ENCODE measurements at regions not wholly inside any gene's neighbourhood (a gene's known extent, or its start where the extent isn't known, plus 50 kb on each side); places are given as distances from the start of the nearest gene placed in this dataset.

- no peaks in the 10 kb centered on the region for H3K36me3 Mint-ChIP-seq (ENCODE audit: low read depth)
- H3K27ac Mint-ChIP-seq: no peak overlapping the region
- H3K9me3 Mint-ChIP-seq: peaks cover 17% of the 10 kb centered on the region
- no peaks in the 10 kb centered on the region for H3K4me1 Mint-ChIP-seq (ENCODE audit: low read depth)
- H3K27me3 Mint-ChIP-seq: no peaks in the 10 kb centered on the region
- no peak overlapping the region for H3K4me3 Mint-ChIP-seq
Measured at GRCh38 chr18:28863396-28863795, 686.5 kb upstream of the CDH2 start.

GRCh38 chr18:28858248-28858647 is 681.3 kb upstream of the CDH2 start:
- Mint-ChIP-seq H3K36me3 (ENCODE audit: low read depth) (no peaks in the 10 kb centered on the region), H3K9me3 (peaks cover 9% of the 10 kb centered on the region), H3K27me3 (no peaks in the 10 kb centered on the region), H3K4me1 (ENCODE audit: low read depth) (no peaks in the 10 kb centered on the region), H3K27ac (no peak overlapping the region), H3K4me3 (no peak overlapping the region)

- Mint-ChIP-seq H3K36me3 (ENCODE audit: low read depth) (no peaks in the 10 kb centered on the region), H3K27me3 (no peaks in the 10 kb centered on the region), H3K27ac (no peak overlapping the region), H3K4me3 (no peak overlapping the region), H3K4me1 (ENCODE audit: low read depth) (no peaks in the 10 kb centered on the region), H3K9me3 (peaks cover 4% of the 10 kb centered on the region)
Measured at GRCh38 chr18:28855989-28856388, 679.1 kb upstream of the CDH2 start.

- Mint-ChIP-seq H3K36me3 (ENCODE audit: low read depth) (no peaks in the 10 kb centered on the region), H3K27ac (no peak overlapping the region), H3K9me3 (peaks cover 4% of the 10 kb centered on the region), H3K4me3 (no peak overlapping the region), H3K27me3 (no peaks in the 10 kb centered on the region), H3K4me1 (ENCODE audit: low read depth) (no peaks in the 10 kb centered on the region)
Measured at GRCh38 chr18:28855524-28855923, 678.6 kb upstream of the CDH2 start.

- no peak overlapping the region for H3K4me3 Mint-ChIP-seq
- peaks cover 8% of the 10 kb centered on the region for H3K9me3 Mint-ChIP-seq
- no peaks in the 10 kb centered on the region for H3K4me1 Mint-ChIP-seq (ENCODE audit: low read depth)
- no peaks in the 10 kb centered on the region for H3K27me3 Mint-ChIP-seq
- no peaks in the 10 kb centered on the region for H3K36me3 Mint-ChIP-seq (ENCODE audit: low read depth)
- no peak overlapping the region for H3K27ac Mint-ChIP-seq
Measured at GRCh38 chr18:28854964-28855363, 678.0 kb upstream of the CDH2 start.

GRCh38 chr18:28846958-28847357 is 670.0 kb upstream of the CDH2 start:
- H3K27ac Mint-ChIP-seq: no peak overlapping the region
- H3K27me3 Mint-ChIP-seq: no peaks in the 10 kb centered on the region
- no peak overlapping the region for H3K4me3 Mint-ChIP-seq
- H3K36me3 Mint-ChIP-seq (ENCODE audit: low read depth): no peaks in the 10 kb centered on the region
- peaks cover 18% of the 10 kb centered on the region for H3K9me3 Mint-ChIP-seq
- H3K4me1 Mint-ChIP-seq (ENCODE audit: low read depth): peaks cover 3% of the 10 kb centered on the region

- Mint-ChIP-seq H3K27me3 (no peaks in the 10 kb centered on the region), H3K9me3 (peaks cover 8% of the 10 kb centered on the region), H3K36me3 (ENCODE audit: low read depth) (no peaks in the 10 kb centered on the region), H3K4me1 (ENCODE audit: low read depth) (no peaks in the 10 kb centered on the region), H3K27ac (no peak overlapping the region), H3K4me3 (no peak overlapping the region)
Measured at GRCh38 chr18:28837100-28837499, 660.2 kb upstream of the CDH2 start.

- no peaks in the 10 kb centered on the region for H3K4me1 Mint-ChIP-seq (ENCODE audit: low read depth)
- no peak overlapping the region for H3K27ac Mint-ChIP-seq
- H3K36me3 Mint-ChIP-seq (ENCODE audit: low read depth): no peaks in the 10 kb centered on the region
- H3K9me3 Mint-ChIP-seq: no peaks in the 10 kb centered on the region
- H3K4me3 Mint-ChIP-seq: no peak overlapping the region
- no peaks in the 10 kb centered on the region for H3K27me3 Mint-ChIP-seq
Measured at GRCh38 chr18:28834889-28835288, 658.0 kb upstream of the CDH2 start.

GRCh38 chr18:28831908-28832307 is 655.0 kb upstream of the CDH2 start:
- Mint-ChIP-seq H3K9me3 (no peaks in the 10 kb centered on the region), H3K4me3 (no peak overlapping the region), H3K27ac (no peak overlapping the region), H3K36me3 (ENCODE audit: low read depth) (no peaks in the 10 kb centered on the region), H3K27me3 (no peaks in the 10 kb centered on the region), H3K4me1 (ENCODE audit: low read depth) (no peaks in the 10 kb centered on the region)

GRCh38 chr18:28831476-28831875 is 654.5 kb upstream of the CDH2 start:
- Mint-ChIP-seq H3K4me3 (no peak overlapping the region), H3K27ac (no peak overlapping the region), H3K36me3 (ENCODE audit: low read depth) (no peaks in the 10 kb centered on the region), H3K27me3 (no peaks in the 10 kb centered on the region), H3K4me1 (ENCODE audit: low read depth) (no peaks in the 10 kb centered on the region), H3K9me3 (no peaks in the 10 kb centered on the region)

- Mint-ChIP-seq H3K36me3 (ENCODE audit: low read depth) (no peaks in the 10 kb centered on the region), H3K9me3 (peaks cover 13% of the 10 kb centered on the region), H3K4me1 (ENCODE audit: low read depth) (no peaks in the 10 kb centered on the region), H3K27me3 (no peaks in the 10 kb centered on the region), H3K4me3 (no peak overlapping the region), H3K27ac (no peak overlapping the region)
Measured at GRCh38 chr18:28826107-28826506, 649.2 kb upstream of the CDH2 start.

- Mint-ChIP-seq H3K27me3 (no peaks in the 10 kb centered on the region), H3K27ac (no peak overlapping the region)
Measured at GRCh38 chr18:28824183-28824574, 647.2 kb upstream of the CDH2 start.

GRCh38 chr18:28823506-28824182 is 646.7 kb upstream of the CDH2 start:
- Mint-ChIP-seq H3K36me3 (ENCODE audit: low read depth) (no peaks in the 10 kb centered on the region), H3K4me3 (no peak overlapping the region), H3K4me1 (ENCODE audit: low read depth) (no peaks in the 10 kb centered on the region), H3K9me3 (peaks cover 23% of the 10 kb centered on the region), H3K27me3 (no peaks in the 10 kb centered on the region), H3K27ac (no peak overlapping the region)

More at GRCh38 chr18:28824183-28824574, 647.2 kb upstream of the CDH2 start:
- Mint-ChIP-seq H3K9me3 (peaks cover 23% of the 10 kb centered on the region), H3K4me3 (no peak overlapping the region), H3K4me1 (ENCODE audit: low read depth) (no peaks in the 10 kb centered on the region), H3K36me3 (ENCODE audit: low read depth) (no peaks in the 10 kb centered on the region)

- Mint-ChIP-seq H3K4me1 (ENCODE audit: low read depth) (no peaks in the 10 kb centered on the region), H3K9me3 (peaks cover 23% of the 10 kb centered on the region), H3K27me3 (no peaks in the 10 kb centered on the region), H3K27ac (no peak overlapping the region), H3K36me3 (ENCODE audit: low read depth) (no peaks in the 10 kb centered on the region), H3K4me3 (no peak overlapping the region)
Measured at GRCh38 chr18:28820353-28820752, 643.4 kb upstream of the CDH2 start.

GRCh38 chr18:28816155-28816554 is 639.2 kb upstream of the CDH2 start:
- peaks cover 20% of the 10 kb centered on the region for H3K9me3 Mint-ChIP-seq
- H3K36me3 Mint-ChIP-seq (ENCODE audit: low read depth): no peaks in the 10 kb centered on the region
- H3K4me3 Mint-ChIP-seq: no peak overlapping the region
- no peaks in the 10 kb centered on the region for H3K27me3 Mint-ChIP-seq
- no peaks in the 10 kb centered on the region for H3K4me1 Mint-ChIP-seq (ENCODE audit: low read depth)
- no peak overlapping the region for H3K27ac Mint-ChIP-seq

GRCh38 chr18:28814365-28814764 is 637.4 kb upstream of the CDH2 start:
- no peaks in the 10 kb centered on the region for H3K27me3 Mint-ChIP-seq
- no peak overlapping the region for H3K27ac Mint-ChIP-seq
- no peaks in the 10 kb centered on the region for H3K36me3 Mint-ChIP-seq (ENCODE audit: low read depth)
- H3K4me3 Mint-ChIP-seq: no peak overlapping the region
- H3K4me1 Mint-ChIP-seq (ENCODE audit: low read depth): no peaks in the 10 kb centered on the region
- H3K9me3 Mint-ChIP-seq: peaks cover 12% of the 10 kb centered on the region
